GM12872 (cell line): ENCODE measurements at regions not wholly inside any gene's neighbourhood (a gene's known extent, or its start where the extent isn't known, plus 50 kb on each side); places are given as distances from the start of the nearest gene placed in this dataset.

Source experiments
- CTCF ChIP-seq: IDR thresholded peaks from 3 replicates; pipeline ENCODE4 v1.5.1; 2011; ENCODE audit warnings: low read depth, mild to moderate bottlenecking, low read length, moderate library complexity; ENCODE audit not compliant: insufficient read depth

GRCh38 chr18:66749481-66750035 lies 145.7 kb upstream of the CDH19 start:
- TF ChIP-seq CTCF: no peak

- TF ChIP-seq CTCF: no peak
Observed at GRCh38 chr18:66749030-66749429, 145.1 kb upstream of the CDH19 start.

- no peak for TF ChIP-seq CTCF
Observed at GRCh38 chr18:66742832-66743231, 138.9 kb upstream of the CDH19 start.

GRCh38 chr18:66735933-66736332 lies 132.0 kb upstream of the CDH19 start:
- TF ChIP-seq CTCF: no peak

- TF ChIP-seq CTCF: no peak
Observed at GRCh38 chr18:66734451-66734850, 130.6 kb upstream of the CDH19 start.

- TF ChIP-seq CTCF: no peak
Observed at GRCh38 chr18:66731890-66732289, 128.0 kb upstream of the CDH19 start.

GRCh38 chr18:66729442-66730239 lies 125.8 kb upstream of the CDH19 start:
- TF ChIP-seq CTCF: no peak
